ENCODE measurements at regions not wholly inside any gene's neighbourhood (a gene's known extent, or its start where the extent isn't known, plus 50 kb on each side); places are given as distances from the start of the nearest gene placed in this dataset.

GRCh38 chr18:43578706-43579105, 301.4 kb upstream of the SYT4 start:
- H3K27ac ChIP-seq, result no peak overlapping the region
- DNase-seq (ENCODE audit: low spot score), result no peak
- H3K4me1 ChIP-seq (ENCODE audit: control insufficient read depth in 1 of 2, low read depth in 2 of 2), result no peaks in the 10 kb centered on the region
- TF ChIP-seq CTCF (IDR thresholded peaks at IDR 0.05), result no peak
- no peaks in the 10 kb centered on the region for H3K9me3 ChIP-seq
- H3K27me3 ChIP-seq (replicated peaks; ENCODE audit: insufficient read depth), result no peaks in the 10 kb centered on the region
- no peaks in the 10 kb centered on the region for H3K36me3 ChIP-seq
- no peak for ATAC-seq (ENCODE audit: insufficient number of reproducible peaks, low FRiP score, low read depth)
- no peak overlapping the region for H3K4me3 ChIP-seq

- no peak for DNase-seq (ENCODE audit: low spot score)
- H3K27me3 ChIP-seq (replicated peaks; ENCODE audit: insufficient read depth), result no peaks in the 10 kb centered on the region
Observed at GRCh38 chr18:43581936-43582519, 304.7 kb upstream of the SYT4 start.

GRCh38 chr18:43587538-43588153, 310.4 kb upstream of the SYT4 start:
- Histone ChIP-seq H3K27ac (no peak overlapping the region), H3K27me3 (replicated peaks; ENCODE audit: insufficient read depth) (no peaks in the 10 kb centered on the region), H3K9me3 (no peaks in the 10 kb centered on the region), H3K36me3 (no peaks in the 10 kb centered on the region), H3K4me3 (no peak overlapping the region), H3K4me1 (ENCODE audit: control insufficient read depth in 1 of 2, low read depth in 2 of 2) (no peaks in the 10 kb centered on the region)
- ATAC-seq (ENCODE audit: insufficient number of reproducible peaks, low FRiP score, low read depth) (no peak), DNase-seq (ENCODE audit: low spot score) (no peak)
- TF ChIP-seq CTCF (IDR thresholded peaks at IDR 0.05), result peak; percentile 67

More at GRCh38 chr18:43581936-43582519, 304.7 kb upstream of the SYT4 start:
- Histone ChIP-seq H3K4me1 (ENCODE audit: control insufficient read depth in 1 of 2, low read depth in 2 of 2) (no peaks in the 10 kb centered on the region), H3K9me3 (no peaks in the 10 kb centered on the region), H3K36me3 (no peaks in the 10 kb centered on the region), H3K27ac (no peak overlapping the region), H3K4me3 (no peak overlapping the region)
- no peak for ATAC-seq (ENCODE audit: insufficient number of reproducible peaks, low FRiP score, low read depth)
- TF ChIP-seq CTCF (IDR thresholded peaks at IDR 0.05), result no peak

GRCh38 chr18:43588838-43589237, 311.5 kb upstream of the SYT4 start:
- TF ChIP-seq CTCF (IDR thresholded peaks at IDR 0.05), result no peak
- Histone ChIP-seq H3K4me1 (ENCODE audit: control insufficient read depth in 1 of 2, low read depth in 2 of 2) (no peaks in the 10 kb centered on the region), H3K36me3 (no peaks in the 10 kb centered on the region), H3K27ac (no peak overlapping the region), H3K4me3 (no peak overlapping the region), H3K9me3 (no peaks in the 10 kb centered on the region), H3K27me3 (replicated peaks; ENCODE audit: insufficient read depth) (no peaks in the 10 kb centered on the region)
- DNase-seq (ENCODE audit: low spot score), result no peak
- ATAC-seq (ENCODE audit: insufficient number of reproducible peaks, low FRiP score, low read depth), result no peak

- Histone ChIP-seq H3K4me1 (ENCODE audit: control insufficient read depth in 1 of 2, low read depth in 2 of 2) (no peaks in the 10 kb centered on the region), H3K4me3 (no peak overlapping the region), H3K27me3 (replicated peaks; ENCODE audit: insufficient read depth) (no peaks in the 10 kb centered on the region), H3K9me3 (no peaks in the 10 kb centered on the region), H3K36me3 (no peaks in the 10 kb centered on the region), H3K27ac (no peak overlapping the region)
- DNase-seq (ENCODE audit: low spot score), result no peak
- ATAC-seq (ENCODE audit: insufficient number of reproducible peaks, low FRiP score, low read depth), result no peak
- no peak for TF ChIP-seq CTCF (IDR thresholded peaks at IDR 0.05)
Observed at GRCh38 chr18:43589611-43590151, 312.4 kb upstream of the SYT4 start.

Measured in thoracic aorta (tissue), 2 donors.